ENCODE measurements at regions not wholly inside any gene's neighbourhood (a gene's known extent, or its start where the extent isn't known, plus 50 kb on each side); places are given as distances from the start of the nearest gene placed in this dataset.

DNA sequence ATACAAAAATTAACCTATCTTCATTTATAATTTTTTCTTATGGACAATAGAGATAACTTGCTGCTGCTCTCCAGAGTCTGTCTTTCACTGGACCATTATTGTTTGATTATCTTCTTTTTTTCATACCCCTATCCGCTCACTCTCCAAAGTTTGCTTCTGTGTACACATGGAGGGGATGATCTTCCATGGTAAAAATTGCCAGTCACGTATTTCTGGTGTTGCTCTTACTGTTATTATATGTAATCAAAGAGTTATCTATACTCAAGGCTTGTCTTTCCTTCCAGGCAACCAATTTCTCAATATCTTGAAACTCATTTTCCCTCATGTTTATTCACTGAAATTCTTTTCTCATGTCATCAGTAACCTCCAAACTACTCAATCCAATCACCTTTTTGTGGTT lies 817.8 kb upstream of the NECTIN3 start:
- H3K36me3 Mint-ChIP-seq (ENCODE audit: low read depth): no peaks in the 10 kb centered on the region
- peaks cover 4% of the 10 kb centered on the region for H3K27me3 Mint-ChIP-seq
- no peak overlapping the region for H3K27ac Mint-ChIP-seq
- ATAC-seq (no peak), DNase-seq (no peak)
- no peak overlapping the region for H3K4me3 Mint-ChIP-seq
- POLR2A ChIA-PET: no interaction called here
- no peaks in the 10 kb centered on the region for H3K4me1 Mint-ChIP-seq
- H3K9me3 Mint-ChIP-seq (ENCODE audit: low read depth): no peaks in the 10 kb centered on the region
- CTCF ChIA-PET: no interaction called here
- intact Hi-C loops (cut with DNase I, micrococcal nuclease): no loop called here

DNA sequence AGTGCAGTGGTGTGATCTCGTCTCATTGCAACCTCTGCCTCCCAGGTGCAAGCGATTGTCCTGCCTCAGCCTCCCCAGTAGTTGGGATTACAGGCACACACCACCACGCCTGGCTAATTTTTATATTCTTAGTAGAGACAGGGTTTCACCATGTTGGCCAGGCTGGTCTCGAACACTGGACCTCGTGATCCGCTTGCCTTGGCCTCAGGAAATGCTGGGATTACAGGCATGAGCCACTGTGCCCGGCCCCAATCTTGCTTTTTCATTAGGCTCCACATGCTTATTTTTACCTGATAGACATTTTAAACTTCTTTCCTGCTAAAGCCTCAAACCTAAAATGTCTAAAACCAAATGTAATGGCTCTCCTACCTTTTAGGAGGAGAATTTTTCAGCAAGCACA lies 817.0 kb upstream of the NECTIN3 start:
- Mint-ChIP-seq H3K27ac (no peak overlapping the region), H3K36me3 (ENCODE audit: low read depth) (no peaks in the 10 kb centered on the region), H3K4me3 (no peak overlapping the region), H3K9me3 (ENCODE audit: low read depth) (no peaks in the 10 kb centered on the region), H3K27me3 (peaks cover 2% of the 10 kb centered on the region), H3K4me1 (no peaks in the 10 kb centered on the region)
- DNase-seq (no peak), ATAC-seq (no peak)
- ChIA-PET CTCF (no interaction called here), POLR2A (no interaction called here)
- intact Hi-C loops (cut with DNase I, micrococcal nuclease): no loop called here

GRCh38 chr3:110261141-110261540 lies 810.5 kb upstream of the NECTIN3 start:
- DNase-seq: no peak

GRCh38 chr3:110262896-110263295 lies 808.7 kb upstream of the NECTIN3 start:
- Mint-ChIP-seq H3K27ac (no peak overlapping the region), H3K4me1 (no peaks in the 10 kb centered on the region), H3K9me3 (ENCODE audit: low read depth) (no peaks in the 10 kb centered on the region), H3K4me3 (no peak overlapping the region), H3K27me3 (peaks cover 6% of the 10 kb centered on the region), H3K36me3 (ENCODE audit: low read depth) (no peaks in the 10 kb centered on the region)
- ATAC-seq (no peak), DNase-seq (no peak)
- ChIA-PET POLR2A (no interaction called here), CTCF (no interaction called here)
- intact Hi-C loops (cut with DNase I, micrococcal nuclease): no loop called here

More at GRCh38 chr3:110261141-110261540, 810.5 kb upstream of the NECTIN3 start:
- H3K27ac Mint-ChIP-seq: no peak overlapping the region
- no peak overlapping the region for H3K4me3 Mint-ChIP-seq
- no peaks in the 10 kb centered on the region for H3K9me3 Mint-ChIP-seq (ENCODE audit: low read depth)
- H3K4me1 Mint-ChIP-seq: no peaks in the 10 kb centered on the region
- ChIA-PET POLR2A (no interaction called here), CTCF (no interaction called here)
- H3K36me3 Mint-ChIP-seq (ENCODE audit: low read depth): no peaks in the 10 kb centered on the region
- intact Hi-C loops (cut with DNase I, micrococcal nuclease): no loop called here
- peaks cover 6% of the 10 kb centered on the region for H3K27me3 Mint-ChIP-seq
- no peak for ATAC-seq

DNA sequence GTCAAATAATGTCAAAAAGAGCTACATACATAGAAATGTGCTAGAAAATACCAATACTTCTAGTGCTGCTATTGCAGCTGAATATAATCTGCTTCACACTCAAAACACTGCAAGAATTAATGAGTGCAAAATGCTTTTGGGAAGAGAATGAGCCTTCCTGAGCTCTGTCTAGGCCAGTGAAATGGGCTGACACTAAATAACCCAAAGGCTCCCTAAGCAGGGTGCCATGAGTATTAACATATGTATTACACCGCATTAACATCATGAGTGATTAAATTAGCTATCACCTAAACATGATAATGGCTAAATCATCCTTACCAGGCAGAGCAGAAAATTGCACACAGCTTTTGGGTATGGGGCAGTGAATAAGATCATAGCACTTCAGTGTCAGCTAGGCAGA lies 806.3 kb upstream of the NECTIN3 start:
- Mint-ChIP-seq H3K4me3 (no peak overlapping the region), H3K27me3 (peaks cover 2% of the 10 kb centered on the region), H3K36me3 (ENCODE audit: low read depth) (no peaks in the 10 kb centered on the region), H3K4me1 (no peaks in the 10 kb centered on the region), H3K27ac (no peak overlapping the region), H3K9me3 (ENCODE audit: low read depth) (no peaks in the 10 kb centered on the region)
- ChIA-PET CTCF (no interaction called here), POLR2A (no interaction called here)
- no peak for DNase-seq
- intact Hi-C loops (cut with DNase I, micrococcal nuclease): no loop called here
- ATAC-seq: no peak

DNA sequence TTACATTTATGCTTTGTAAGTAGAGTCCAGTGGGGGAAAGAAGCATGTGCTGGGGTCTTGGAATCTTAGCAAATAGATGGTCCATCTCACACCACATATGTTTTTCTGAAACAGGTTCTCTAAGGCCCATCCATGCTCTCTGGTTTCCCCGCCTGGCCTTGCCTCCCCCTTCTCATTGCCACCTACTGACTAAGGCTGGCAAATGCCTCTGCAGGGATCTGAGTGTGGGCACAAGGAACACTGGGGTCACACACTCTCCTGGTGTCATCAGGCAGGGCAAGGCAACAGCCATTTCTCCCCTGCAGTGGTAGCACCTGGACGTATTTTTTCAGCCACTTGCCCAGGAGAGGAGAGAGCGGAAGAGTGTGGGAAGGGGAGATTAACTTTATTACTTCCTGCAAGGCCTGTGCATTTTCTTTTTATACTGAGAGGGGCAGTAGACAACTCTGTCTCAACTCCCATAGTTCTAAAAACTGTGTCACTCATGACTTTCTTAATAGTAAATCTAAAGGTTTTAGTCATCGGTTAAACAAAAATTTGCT lies 804.2 kb upstream of the NECTIN3 start:
- H3K9me3 Mint-ChIP-seq (ENCODE audit: low read depth): no peaks in the 10 kb centered on the region
- DNase-seq: no peak
- peaks cover 4% of the 10 kb centered on the region for H3K27me3 Mint-ChIP-seq
- no peaks in the 10 kb centered on the region for H3K4me1 Mint-ChIP-seq
- H3K36me3 Mint-ChIP-seq (ENCODE audit: low read depth): no peaks in the 10 kb centered on the region
- ATAC-seq: no peak
- CTCF ChIA-PET: interaction anchor here (0.7 kb wide), 1 partner anchor 9 kb away, joined by 5 read pairs; no protein-coding TSS in a partner anchor
- POLR2A ChIA-PET: no interaction called here
- intact Hi-C loops (cut with DNase I, micrococcal nuclease): no loop called here
- H3K4me3 Mint-ChIP-seq: no peak overlapping the region
- H3K27ac Mint-ChIP-seq: no peak overlapping the region

DNA sequence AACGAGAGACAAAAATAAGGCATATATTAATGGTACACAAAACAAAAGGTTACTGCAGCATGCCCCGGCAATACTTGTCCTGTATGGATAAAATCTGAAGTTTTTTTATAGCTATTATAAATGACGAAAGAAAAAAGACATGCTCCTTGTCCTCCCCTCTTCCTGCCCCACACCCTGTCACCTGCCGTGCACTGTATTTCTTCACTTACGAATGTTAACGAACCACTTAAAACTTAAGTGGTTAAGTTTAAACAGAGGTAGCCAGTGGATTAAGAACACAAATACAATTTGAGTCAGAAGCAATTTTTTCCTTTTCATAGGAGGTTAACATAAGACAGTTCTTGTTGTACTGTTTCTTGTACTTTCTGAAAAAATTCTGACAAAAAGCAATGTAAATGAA lies 799.1 kb upstream of the NECTIN3 start:
- H3K27ac Mint-ChIP-seq: no peak overlapping the region
- H3K36me3 Mint-ChIP-seq (ENCODE audit: low read depth): no peaks in the 10 kb centered on the region
- no peak overlapping the region for H3K4me3 Mint-ChIP-seq
- CTCF ChIA-PET: interaction anchor here (0.6 kb wide), 1 partner anchor 1833 kb away, joined by 4 read pairs; no protein-coding TSS in a partner anchor
- no peaks in the 10 kb centered on the region for H3K4me1 Mint-ChIP-seq
- ATAC-seq (no peak), DNase-seq (no peak)
- intact Hi-C loops (cut with DNase I, micrococcal nuclease): no loop called here
- POLR2A ChIA-PET: no interaction called here
- H3K9me3 Mint-ChIP-seq (ENCODE audit: low read depth): no peaks in the 10 kb centered on the region
- H3K27me3 Mint-ChIP-seq: peaks cover 2% of the 10 kb centered on the region

- ChIA-PET CTCF (interaction anchor here (0.5 to 1.7 kb wide), 4 partner anchors 22 to 1184 kb away, joined by 3 to 6 read pairs (median 4); no protein-coding TSS in a partner anchor), POLR2A (no interaction called here)
Observed at GRCh38 chr3:110291886-110292501, 779.6 kb upstream of the NECTIN3 start.

DNA sequence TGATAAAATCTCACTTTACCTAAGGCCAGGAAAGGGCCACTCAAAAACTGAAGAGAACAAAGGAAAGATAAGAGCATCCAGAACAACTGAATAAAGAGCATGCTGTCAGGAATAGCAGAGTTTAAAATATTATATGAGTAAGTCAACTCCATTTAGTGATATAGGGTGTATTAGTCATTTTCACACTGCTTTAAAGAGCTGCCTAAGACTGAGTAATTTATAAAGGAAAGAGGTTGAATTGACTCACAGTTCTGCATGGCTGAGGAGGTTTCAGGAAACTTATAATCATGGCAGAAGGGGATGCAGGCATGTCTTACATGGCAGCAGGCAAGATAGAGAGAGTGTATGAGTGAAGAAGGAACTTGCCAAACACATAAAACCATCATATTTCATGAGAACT lies 778.0 kb upstream of the NECTIN3 start:
- Mint-ChIP-seq H3K4me1 (peaks cover 2% of the 10 kb centered on the region), H3K27ac (no peak overlapping the region), H3K4me3 (no peak overlapping the region), H3K9me3 (ENCODE audit: low read depth) (peaks cover 25% of the 10 kb centered on the region), H3K36me3 (ENCODE audit: low read depth) (peaks cover 4% of the 10 kb centered on the region), H3K27me3 (peaks cover 5% of the 10 kb centered on the region)
- DNase-seq: peak; percentile 14
- CTCF ChIA-PET: no interaction called here
- POLR2A ChIA-PET: no interaction called here
- peak; percentile 83 for ATAC-seq
- intact Hi-C loops (cut with DNase I, micrococcal nuclease): no loop called here

More at GRCh38 chr3:110291886-110292501, 779.6 kb upstream of the NECTIN3 start:
- peaks cover 4% of the 10 kb centered on the region for H3K36me3 Mint-ChIP-seq (ENCODE audit: low read depth)
- peaks cover 2% of the 10 kb centered on the region for H3K4me1 Mint-ChIP-seq
- intact Hi-C loops (cut with DNase I, micrococcal nuclease): no loop called here
- no peak overlapping the region for H3K4me3 Mint-ChIP-seq
- H3K9me3 Mint-ChIP-seq (ENCODE audit: low read depth): peaks cover 28% of the 10 kb centered on the region
- no peak overlapping the region for H3K27ac Mint-ChIP-seq
- H3K27me3 Mint-ChIP-seq: peaks cover 5% of the 10 kb centered on the region
- no peak for ATAC-seq
- DNase-seq: no peak

DNA sequence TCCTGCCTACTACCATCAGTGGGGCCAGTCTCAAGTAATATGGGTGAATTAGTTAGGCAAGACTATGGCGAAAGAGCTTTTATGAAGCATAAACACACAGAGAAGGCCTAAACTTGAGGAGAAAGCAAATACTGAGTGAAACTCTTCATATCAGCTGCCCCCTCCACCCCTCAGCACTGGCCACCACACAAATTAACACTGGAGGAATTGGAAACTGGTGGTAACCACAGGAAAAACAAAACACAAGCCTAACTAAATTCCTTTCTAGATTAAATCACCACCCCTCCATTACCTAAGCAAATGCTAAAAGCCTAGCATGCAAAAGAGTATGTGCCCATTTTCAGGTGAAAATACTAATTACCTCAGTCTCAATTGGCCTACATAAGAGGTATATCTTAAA lies 774.7 kb upstream of the NECTIN3 start:
- CTCF ChIA-PET: no interaction called here
- no peak for ATAC-seq
- Mint-ChIP-seq H3K27me3 (peaks cover 3% of the 10 kb centered on the region), H3K4me3 (no peak overlapping the region), H3K36me3 (ENCODE audit: low read depth) (peaks cover 4% of the 10 kb centered on the region), H3K9me3 (ENCODE audit: low read depth) (peaks cover 25% of the 10 kb centered on the region), H3K4me1 (peaks cover 2% of the 10 kb centered on the region), H3K27ac (no peak overlapping the region)
- POLR2A ChIA-PET: no interaction called here
- intact Hi-C loops (cut with DNase I, micrococcal nuclease): no loop called here
- DNase-seq: no peak

DNA sequence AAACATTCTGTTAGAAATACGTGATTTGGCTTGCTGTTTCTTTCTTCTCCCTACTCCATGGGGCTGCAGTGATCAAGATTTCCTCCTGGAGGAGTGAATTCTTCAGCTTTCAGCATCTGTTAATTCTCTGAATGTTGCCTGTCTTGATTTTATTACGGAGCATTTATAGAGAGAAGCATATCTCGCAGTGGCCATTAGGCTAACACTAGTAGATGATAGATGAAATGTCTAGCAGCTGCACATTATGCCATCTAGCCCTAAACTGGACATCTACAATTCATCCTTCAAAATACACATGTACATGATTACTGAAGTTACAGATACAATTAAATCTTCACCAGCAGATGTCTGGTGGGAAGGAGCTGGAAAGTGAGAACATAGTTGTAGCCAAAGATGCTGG lies 769.8 kb upstream of the NECTIN3 start:
- no peak for ATAC-seq
- CTCF ChIA-PET: interaction anchor here (0.9 to 2.5 kb wide), 2 partner anchors 13 to 194 kb away, joined by 3 to 11 read pairs; no protein-coding TSS in a partner anchor

DNA sequence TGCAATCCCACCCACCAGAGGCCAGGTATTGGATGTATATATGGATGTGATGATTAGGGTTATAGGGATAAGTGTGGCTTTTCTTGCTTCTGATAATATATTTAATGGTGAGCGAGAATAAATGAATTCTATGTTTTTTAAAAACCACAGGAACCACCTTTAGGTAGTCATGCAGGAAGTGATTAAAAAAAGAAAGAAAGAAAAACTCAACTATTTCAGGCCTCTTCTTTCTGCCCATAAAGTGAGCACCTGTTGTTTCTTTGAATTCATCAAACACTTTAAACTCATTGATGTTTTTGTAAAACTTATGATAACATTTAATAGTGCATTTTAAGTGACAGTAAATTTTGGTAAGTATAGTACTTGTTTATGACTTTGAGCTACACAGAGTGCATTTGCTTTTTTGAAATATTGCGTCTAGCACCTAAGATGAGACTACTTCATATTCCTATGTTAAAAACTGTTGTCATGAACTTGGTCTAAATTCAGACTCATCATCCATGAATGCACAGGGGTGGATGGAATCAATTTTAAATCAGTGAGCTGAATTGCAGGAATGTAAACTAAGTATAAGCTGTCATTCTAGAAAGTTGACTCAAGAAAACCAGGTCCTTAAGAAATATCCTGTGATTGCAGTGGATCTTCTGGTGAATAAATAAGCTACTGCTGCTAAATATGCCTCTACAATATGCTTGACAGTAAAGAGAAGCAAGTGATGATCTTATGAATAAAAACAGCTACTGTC lies 764.4 kb upstream of the NECTIN3 start:
- Mint-ChIP-seq H3K9me3 (ENCODE audit: low read depth) (no peaks in the 10 kb centered on the region), H3K27me3 (no peaks in the 10 kb centered on the region), H3K36me3 (ENCODE audit: low read depth) (no peaks in the 10 kb centered on the region), H3K4me1 (peaks cover 12% of the 10 kb centered on the region), H3K4me3 (no peak overlapping the region), H3K27ac (no peak overlapping the region)
- intact Hi-C loops (cut with DNase I, micrococcal nuclease): no loop called here
- ATAC-seq (no peak), DNase-seq (no peak)
- ChIA-PET POLR2A (no interaction called here), CTCF (interaction anchor here (0.8 to 1.3 kb wide), 2 partner anchors 9 to 302 kb away, joined by 3 to 6 read pairs; no protein-coding TSS in a partner anchor)

More for the DNA sequence above, 769.8 kb upstream of the NECTIN3 start:
- Mint-ChIP-seq H3K27ac (no peak overlapping the region), H3K9me3 (ENCODE audit: low read depth) (no peaks in the 10 kb centered on the region), H3K27me3 (no peaks in the 10 kb centered on the region), H3K4me3 (no peak overlapping the region), H3K36me3 (ENCODE audit: low read depth) (no peaks in the 10 kb centered on the region), H3K4me1 (peaks cover 4% of the 10 kb centered on the region)
- POLR2A ChIA-PET: no interaction called here
- no peak for DNase-seq
- intact Hi-C loops (cut with DNase I, micrococcal nuclease): no loop called here
